K562 (cell line): ENCODE measurements at regions not wholly inside any gene's neighbourhood (a gene's known extent, or its start where the extent isn't known, plus 50 kb on each side); places are given as distances from the start of the nearest gene placed in this dataset.

Source experiments
- ATAC-seq: fragments of 200-7000 bp; cut with Tn5 transposase; 3 replicates; pipeline ENCODE4 v1.9.1; 2020; ENCODE audit warnings: moderate library complexity
- BruUV-seq: library from RNA; stranded (reverse); fragments of 400-500 nt; replicated peaks from 2 replicates; lab custom pipeline; 2021; lab: Mats Ljungman, UMichigan
- CTCF ChIA-PET: fragments of 300-600 bp; formaldehyde crosslinking; extraction: SDS; loops from one replicate; lab custom pipeline; 2021; ENCODE audit warnings: low intra/inter-chr PET ratio; lab: Yijun Ruan, JAX
- POLR2A ChIA-PET: fragments of 300-600, 350-650 bp; sonication (Branson Sonifier 250); formaldehyde crosslinking; extraction: SDS; loops from one replicate; lab custom pipeline; 2021; ENCODE audit warnings: antibody characterized with exemption, inconsistent platforms; lab: Yijun Ruan, JAX
- DNase-seq, 4 experiments: peaks; one replicate each; pipeline versions ENCODE4 v3.0.0 to v3.0.0-alpha.2; 2011 to 2018; ENCODE audit warnings: low spot score in 3 of 4, mixed read lengths in 3 of 4; ENCODE audit errors: extremely low read depth in 1 of 4
- FAIRE-seq: peaks from 2 replicates; lab custom pipeline; 2011; peaks lifted over from hg19 to GRCh38; lab: Jason Lieb, UNC
- H2AFZ ChIP-seq: 2 replicates; pipeline ENCODE4 v1.6.0; 2011; ENCODE audit warnings: low read depth, low read length, control low read depth, inconsistent platforms
- H3K27ac ChIP-seq: fragments of 200-600 bp; 3 replicates; pipeline ENCODE4 v1.8.0; 2011; ENCODE audit warnings: low read depth, mild to moderate bottlenecking, control low read depth, inconsistent platforms, low read length, moderate library complexity, mixed read lengths; ENCODE audit errors: extremely low read depth
- H3K27me3 ChIP-seq, 2 experiments: fragments of 300-600 bp in 1 of 2; 2 replicates in 1 of 2; 3 replicates in 1 of 2; pipeline versions ENCODE4 v1.6.0 to v1.8.0; 2011; ENCODE audit warnings: inconsistent platforms in 2 of 2, low read length in 2 of 2, mild to moderate bottlenecking in 1 of 2, mixed read lengths in 1 of 2, moderate library complexity in 1 of 2; ENCODE audit not compliant: control insufficient read depth in 2 of 2, insufficient read depth in 2 of 2
- H3K36me3 ChIP-seq: fragments of 300-600 bp; 3 replicates; pipeline ENCODE4 v1.8.0; 2011; ENCODE audit warnings: mild to moderate bottlenecking, low read length, inconsistent platforms; ENCODE audit not compliant: control insufficient read depth, insufficient read depth
- H3K4me1 ChIP-seq, 2 experiments: fragments of 200-600 bp in 1 of 2; replicated peaks in 1 of 2; 2 replicates in 1 of 2; 3 replicates in 1 of 2; pipeline versions ENCODE4 v1.5.1 to v1.8.0; 2011; ENCODE audit warnings: inconsistent platforms in 2 of 2, low read length in 2 of 2, mild to moderate bottlenecking in 1 of 2, mixed read lengths in 1 of 2, moderate library complexity in 1 of 2; ENCODE audit not compliant: control insufficient read depth in 2 of 2, insufficient read depth in 2 of 2
- H3K4me2 ChIP-seq: 2 replicates; pipeline ENCODE4 v1.6.1; 2011; ENCODE audit warnings: low read length, control low read depth, inconsistent platforms, mixed read lengths; ENCODE audit not compliant: insufficient read depth
- H3K4me3 ChIP-seq: fragments of 200-600 bp; sonication (generic), shearing (Covaris generic); 2 replicates; pipeline ENCODE4 v1.5.1; 2016; ENCODE audit warnings: control low read depth, inconsistent platforms
- H3K79me2 ChIP-seq: fragments of 200-600 bp; 3 replicates; pipeline ENCODE4 v1.8.0; 2011; ENCODE audit warnings: low read length, inconsistent platforms; ENCODE audit not compliant: control insufficient read depth, insufficient read depth
- H3K9ac ChIP-seq, 2 experiments: 2 replicates each; pipeline versions ENCODE4 v1.6.0 to v1.6.1; 2011; ENCODE audit warnings: low read depth in 2 of 2, low read length in 2 of 2, control low read depth in 1 of 2, inconsistent platforms in 1 of 2, mild to moderate bottlenecking in 1 of 2, mixed read lengths in 1 of 2; ENCODE audit not compliant: insufficient read depth in 1 of 2
- H3K9me1 ChIP-seq: one replicate; pipeline ENCODE4 v1.6.0; 2011; ENCODE audit warnings: inconsistent platforms, mild to moderate bottlenecking, low read length, moderate library complexity; ENCODE audit not compliant: control insufficient read depth, insufficient read depth
- H3K9me3 ChIP-seq: replicated peaks from 2 replicates; pipeline ENCODE4 v1.5.1; 2011; ENCODE audit warnings: low read depth, low read length, inconsistent platforms; ENCODE audit not compliant: control insufficient read depth, insufficient read depth
- H4K20me1 ChIP-seq: replicated peaks from 2 replicates; pipeline ENCODE4 v1.6.1; 2011; ENCODE audit warnings: low read length, inconsistent platforms, mixed read lengths; ENCODE audit not compliant: control insufficient read depth, insufficient read depth
- ARID2 ChIP-seq: fragments of 450-650 bp; IDR thresholded peaks from 2 replicates; pipeline ENCODE4 v1.6.1; 2017; ENCODE audit warnings: antibody characterized with exemption, mild to moderate bottlenecking
- ZNF146 ChIP-seq: IDR thresholded peaks from one replicate; pipeline ENCODE4 v1.6.1; 2018; ENCODE audit warnings: missing compliant biosample characterization; ENCODE audit not compliant: unreplicated experiment
- ZNF77 ChIP-seq: fragments of 250-450 bp; sonication (Bioruptor Pico); IDR thresholded peaks from 2 replicates; pipeline ENCODE4 v1.5.0; 2020
- WGBS: fragments of 100-300 bp; shearing (Covaris generic); methylation state at CpG from one replicate; pipeline ENCODE4 v1.1.6; 2016; ENCODE audit warnings: low coverage, mixed read lengths; ENCODE audit not compliant: insufficient coverage; ENCODE audit errors: missing lambda C conversion rate; 5-methylcytosine and 5-hydroxymethylcytosine counted together
- in situ Hi-C: fragments of 300-500 bp; cut with MboI; formaldehyde crosslinking; loops from 4 replicates; pipeline ENCODE4 v1.15.0; 2018; ENCODE audit warnings: inconsistent platforms, mixed read lengths
- intact Hi-C: fragments of 100-400 bp; cut with micrococcal nuclease; formaldehyde crosslinking; loops from 2 replicates; pipeline ENCODE4 v1.14.2; 2022
- TF ChIP-seq, protein P1 (sequence below): fragments of 450-650 bp; IDR thresholded peaks from 2 replicates; pipeline ENCODE4 v1.6.1; 2018; ENCODE audit not compliant: partially characterized antibody
- TF ChIP-seq, protein P2 (sequence below): sonication (generic); formaldehyde crosslinking; IDR thresholded peaks from 2 replicates; pipeline ENCODE4 v1.8.0; 2023; ENCODE audit warnings: mild to moderate bottlenecking, missing genetic modification reagents

DNA sequence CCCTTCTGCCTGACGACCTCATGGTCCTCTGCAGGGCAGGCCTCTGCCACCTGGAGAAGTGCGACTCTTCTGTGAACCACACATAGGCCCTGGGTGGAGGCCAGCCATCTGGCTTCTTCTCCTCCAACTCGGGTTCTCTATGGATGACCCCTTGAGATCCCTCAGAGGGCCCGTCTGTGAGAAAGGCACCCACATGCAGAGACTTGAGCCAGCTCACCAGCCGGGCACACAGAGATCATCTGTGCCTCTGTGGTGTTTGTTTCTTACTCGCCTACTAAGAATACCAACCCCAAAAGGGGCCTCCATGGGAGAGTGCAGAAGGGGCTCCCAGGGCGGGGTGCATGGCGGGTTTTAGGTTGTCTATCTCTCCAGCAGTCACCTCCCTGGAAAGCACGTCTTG, 176.5 kb upstream of the SALL3 start (continued):
- TF ChIP-seq, protein P1, sequence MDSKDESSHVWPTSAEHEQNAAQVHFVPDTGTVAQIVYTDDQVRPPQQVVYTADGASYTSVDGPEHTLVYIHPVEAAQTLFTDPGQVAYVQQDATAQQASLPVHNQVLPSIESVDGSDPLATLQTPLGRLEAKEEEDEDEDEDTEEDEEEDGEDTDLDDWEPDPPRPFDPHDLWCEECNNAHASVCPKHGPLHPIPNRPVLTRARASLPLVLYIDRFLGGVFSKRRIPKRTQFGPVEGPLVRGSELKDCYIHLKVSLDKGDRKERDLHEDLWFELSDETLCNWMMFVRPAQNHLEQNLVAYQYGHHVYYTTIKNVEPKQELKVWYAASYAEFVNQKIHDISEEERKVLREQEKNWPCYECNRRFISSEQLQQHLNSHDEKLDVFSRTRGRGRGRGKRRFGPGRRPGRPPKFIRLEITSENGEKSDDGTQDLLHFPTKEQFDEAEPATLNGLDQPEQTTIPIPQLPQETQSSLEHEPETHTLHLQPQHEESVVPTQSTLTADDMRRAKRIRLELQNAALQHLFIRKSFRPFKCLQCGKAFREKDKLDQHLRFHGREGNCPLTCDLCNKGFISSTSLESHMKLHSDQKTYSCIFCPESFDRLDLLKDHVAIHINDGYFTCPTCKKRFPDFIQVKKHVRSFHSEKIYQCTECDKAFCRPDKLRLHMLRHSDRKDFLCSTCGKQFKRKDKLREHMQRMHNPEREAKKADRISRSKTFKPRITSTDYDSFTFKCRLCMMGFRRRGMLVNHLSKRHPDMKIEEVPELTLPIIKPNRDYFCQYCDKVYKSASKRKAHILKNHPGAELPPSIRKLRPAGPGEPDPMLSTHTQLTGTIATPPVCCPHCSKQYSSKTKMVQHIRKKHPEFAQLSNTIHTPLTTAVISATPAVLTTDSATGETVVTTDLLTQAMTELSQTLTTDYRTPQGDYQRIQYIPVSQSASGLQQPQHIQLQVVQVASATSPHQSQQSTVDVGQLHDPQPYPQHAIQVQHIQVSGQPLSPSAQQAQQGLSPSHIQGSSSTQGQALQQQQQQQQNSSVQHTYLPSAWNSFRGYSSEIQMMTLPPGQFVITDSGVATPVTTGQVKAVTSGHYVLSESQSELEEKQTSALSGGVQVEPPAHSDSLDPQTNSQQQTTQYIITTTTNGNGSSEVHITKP: no peak
- TF ChIP-seq, all 486 proteins: peak for 0

DNA sequence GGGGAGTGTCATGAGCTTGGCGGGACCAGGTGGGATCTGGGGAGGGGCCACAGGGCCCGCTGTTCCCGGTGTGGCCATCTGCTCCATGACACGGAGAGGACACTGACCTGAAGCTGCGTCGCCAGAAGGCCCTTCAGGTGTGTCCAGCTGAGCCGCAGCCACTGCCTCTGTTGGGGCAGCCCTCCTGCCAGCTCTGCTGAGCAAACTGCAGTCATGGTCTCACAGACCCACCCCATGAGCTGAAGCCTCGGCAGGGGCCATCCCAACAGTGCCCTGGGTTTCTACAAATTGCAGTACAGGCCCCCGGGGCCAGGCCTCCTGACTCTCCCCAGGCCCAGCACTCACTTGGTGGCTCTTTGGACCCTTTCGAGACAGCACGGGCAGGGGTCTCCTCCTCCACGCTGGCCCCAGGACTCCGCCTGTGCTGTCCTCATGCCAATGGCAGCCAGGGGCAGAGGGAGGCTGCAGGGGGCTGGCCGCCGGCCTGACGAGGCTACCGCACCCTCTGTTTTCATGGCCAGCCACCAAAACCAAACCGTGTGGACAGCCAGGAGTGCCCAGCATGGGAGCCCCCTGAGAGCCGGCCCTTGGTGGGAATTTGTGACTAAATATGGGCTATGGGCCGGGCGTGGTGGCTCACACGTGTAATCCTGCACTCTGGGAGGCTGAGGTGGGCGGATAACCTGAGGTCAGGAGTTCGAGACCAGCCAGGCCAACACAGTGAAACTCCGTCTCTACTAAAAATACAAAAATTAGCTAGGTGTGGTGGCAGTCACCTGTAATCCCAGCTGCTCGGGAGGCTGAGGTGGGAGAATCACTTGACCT, 175.2 kb upstream of the SALL3 start:
- TF ChIP-seq ZNF146 (CRISPR knock-in tag) (no peak), ARID2 (no peak), ZNF77 (no peak)
- TF ChIP-seq, protein P2, sequence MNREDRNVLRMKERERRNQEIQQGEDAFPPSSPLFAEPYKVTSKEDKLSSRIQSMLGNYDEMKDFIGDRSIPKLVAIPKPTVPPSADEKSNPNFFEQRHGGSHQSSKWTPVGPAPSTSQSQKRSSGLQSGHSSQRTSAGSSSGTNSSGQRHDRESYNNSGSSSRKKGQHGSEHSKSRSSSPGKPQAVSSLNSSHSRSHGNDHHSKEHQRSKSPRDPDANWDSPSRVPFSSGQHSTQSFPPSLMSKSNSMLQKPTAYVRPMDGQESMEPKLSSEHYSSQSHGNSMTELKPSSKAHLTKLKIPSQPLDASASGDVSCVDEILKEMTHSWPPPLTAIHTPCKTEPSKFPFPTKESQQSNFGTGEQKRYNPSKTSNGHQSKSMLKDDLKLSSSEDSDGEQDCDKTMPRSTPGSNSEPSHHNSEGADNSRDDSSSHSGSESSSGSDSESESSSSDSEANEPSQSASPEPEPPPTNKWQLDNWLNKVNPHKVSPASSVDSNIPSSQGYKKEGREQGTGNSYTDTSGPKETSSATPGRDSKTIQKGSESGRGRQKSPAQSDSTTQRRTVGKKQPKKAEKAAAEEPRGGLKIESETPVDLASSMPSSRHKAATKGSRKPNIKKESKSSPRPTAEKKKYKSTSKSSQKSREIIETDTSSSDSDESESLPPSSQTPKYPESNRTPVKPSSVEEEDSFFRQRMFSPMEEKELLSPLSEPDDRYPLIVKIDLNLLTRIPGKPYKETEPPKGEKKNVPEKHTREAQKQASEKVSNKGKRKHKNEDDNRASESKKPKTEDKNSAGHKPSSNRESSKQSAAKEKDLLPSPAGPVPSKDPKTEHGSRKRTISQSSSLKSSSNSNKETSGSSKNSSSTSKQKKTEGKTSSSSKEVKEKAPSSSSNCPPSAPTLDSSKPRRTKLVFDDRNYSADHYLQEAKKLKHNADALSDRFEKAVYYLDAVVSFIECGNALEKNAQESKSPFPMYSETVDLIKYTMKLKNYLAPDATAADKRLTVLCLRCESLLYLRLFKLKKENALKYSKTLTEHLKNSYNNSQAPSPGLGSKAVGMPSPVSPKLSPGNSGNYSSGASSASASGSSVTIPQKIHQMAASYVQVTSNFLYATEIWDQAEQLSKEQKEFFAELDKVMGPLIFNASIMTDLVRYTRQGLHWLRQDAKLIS (CRISPR knock-in tag): no peak
- Histone ChIP-seq H3K27ac (no peak overlapping the region), H3K4me1 (no peaks in the 10 kb centered on the region), H3K4me3 (no peak overlapping the region), H3K9me1 (no peaks in the 10 kb centered on the region), H3K4me2 (no peak overlapping the region), H3K36me3 (no peaks in the 10 kb centered on the region), H2AFZ (no peak overlapping the region), H4K20me1 (no peaks in the 10 kb centered on the region), H3K9ac (no peak overlapping the region), H3K79me2 (no peaks in the 10 kb centered on the region), H3K9me3 (no peaks in the 10 kb centered on the region), H3K27me3 (peaks cover 0 to 6% of the 10 kb centered on the region in 2 experiments; a peak in 2 of 5 replicates)
- WGBS: 0% methylated on average over 13 of the region's 26 CpGs
- DNase-seq: no peak
- in situ Hi-C loops: no loop called here
- BruUV-seq: no TSS peak
- ChIA-PET CTCF (no interaction called here), POLR2A (no interaction called here)
- FAIRE-seq: no peak
- ATAC-seq: no peak
- intact Hi-C loops: no loop called here
